ENCODE measurements at regions not wholly inside any gene's neighbourhood (a gene's known extent, or its start where the extent isn't known, plus 50 kb on each side); places are given as distances from the start of the nearest gene placed in this dataset.
"Not testable (repeated sequence)": the region's sequence is repeated elsewhere in the genome, so short reads cannot be mapped to it uniquely, and the experiment has no call there.

GRCh38 chr4:10281996-10282395 is 165.4 kb upstream of the WDR1 start:
- no peak for DNase-seq
- intact Hi-C loops (cut with DNase I), result no loop called here

DNA sequence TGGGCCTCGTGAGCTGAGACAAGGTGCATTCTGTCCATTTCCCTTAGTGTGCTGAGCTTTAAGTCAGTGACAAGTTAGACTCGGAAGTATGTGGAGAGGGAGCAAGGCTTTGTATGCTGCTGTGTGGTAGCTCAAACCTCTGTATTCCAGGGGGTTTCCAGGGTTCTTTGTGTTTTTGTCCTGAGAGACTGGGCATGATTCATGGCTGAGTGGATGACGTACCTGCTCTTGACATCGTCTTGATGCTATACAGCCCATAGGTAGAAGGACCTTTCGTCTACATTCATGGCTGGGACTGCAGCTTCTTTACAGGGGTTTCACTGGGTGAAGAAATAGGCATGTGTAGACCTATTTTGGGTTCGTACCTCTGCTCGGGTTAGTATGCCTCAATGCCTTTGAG is 162.7 kb upstream of the WDR1 start:
- DNase-seq, result no peak
- intact Hi-C loops (cut with DNase I), result no loop called here

DNA sequence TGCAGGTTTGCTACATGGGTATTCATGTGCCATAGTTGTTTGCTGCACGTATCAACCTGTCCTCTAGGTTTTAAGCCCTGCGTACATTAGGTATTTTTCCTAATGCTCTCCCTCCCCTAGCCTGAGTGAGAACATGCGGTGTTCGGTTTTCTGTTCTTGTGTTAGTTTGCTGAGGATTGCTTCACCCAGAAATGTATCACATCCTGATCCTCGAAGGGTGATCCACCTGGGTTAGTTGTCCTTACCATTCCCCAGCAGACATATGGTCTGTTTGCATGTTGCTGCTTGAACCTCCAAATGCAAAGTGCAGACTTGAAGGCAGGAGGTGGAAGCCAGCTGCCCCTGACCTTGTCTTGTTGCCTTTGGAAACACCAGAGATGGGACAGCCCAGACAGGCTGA is 161.5 kb upstream of the WDR1 start:
- intact Hi-C loops (cut with DNase I), result no loop called here
- no peak for DNase-seq

- intact Hi-C loops (cut with DNase I), result no loop called here
- no peak for DNase-seq
Measured at GRCh38 chr4:10276152-10276551, 159.6 kb upstream of the WDR1 start.

DNA sequence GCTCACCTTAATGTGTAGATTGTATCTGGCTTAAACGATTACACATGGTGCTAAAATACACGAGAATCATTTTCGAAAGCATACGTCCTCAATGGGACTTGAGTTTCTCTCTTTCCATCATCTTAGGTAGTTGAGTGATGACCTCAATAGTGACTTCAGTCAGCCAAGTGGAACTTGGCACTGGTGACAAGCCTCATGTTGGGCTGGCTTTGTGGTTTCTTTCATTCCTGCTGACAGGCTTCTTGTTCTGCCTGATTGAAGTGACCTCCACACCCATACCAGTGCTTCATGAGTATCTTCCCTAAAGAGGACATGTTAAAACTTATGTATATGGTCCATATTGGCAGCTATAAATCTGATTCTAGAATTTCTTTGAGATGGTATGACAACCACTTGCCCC is 159.1 kb upstream of the WDR1 start:
- intact Hi-C loops (cut with DNase I), result no loop called here
- DNase-seq, result no peak

DNA sequence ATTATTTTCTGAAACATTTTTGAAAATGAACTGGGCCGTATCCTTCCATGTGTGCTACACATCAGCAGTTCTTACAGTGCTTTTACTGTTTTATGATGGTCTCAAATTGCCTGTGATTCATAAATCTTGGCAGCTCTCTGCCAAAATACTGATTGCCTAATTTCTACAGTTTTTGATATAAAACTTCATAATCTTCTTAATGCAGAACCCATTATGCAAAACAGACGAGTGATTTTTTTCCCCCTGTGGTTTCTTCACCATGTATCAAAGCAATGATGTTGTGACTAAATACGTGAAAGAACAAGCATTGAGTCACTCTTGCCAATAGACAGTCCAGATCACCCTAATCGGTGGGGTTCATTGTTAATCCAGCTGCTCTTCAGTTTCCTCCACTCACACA is 156.4 kb upstream of the WDR1 start:
- intact Hi-C loops (cut with DNase I), result no loop called here
- no peak for DNase-seq

- peak in 1 of 10 donors; percentile 69 for DNase-seq
- intact Hi-C loops (cut with DNase I), result no loop called here
Measured at GRCh38 chr4:10272511-10272910, 155.9 kb upstream of the WDR1 start.

DNA sequence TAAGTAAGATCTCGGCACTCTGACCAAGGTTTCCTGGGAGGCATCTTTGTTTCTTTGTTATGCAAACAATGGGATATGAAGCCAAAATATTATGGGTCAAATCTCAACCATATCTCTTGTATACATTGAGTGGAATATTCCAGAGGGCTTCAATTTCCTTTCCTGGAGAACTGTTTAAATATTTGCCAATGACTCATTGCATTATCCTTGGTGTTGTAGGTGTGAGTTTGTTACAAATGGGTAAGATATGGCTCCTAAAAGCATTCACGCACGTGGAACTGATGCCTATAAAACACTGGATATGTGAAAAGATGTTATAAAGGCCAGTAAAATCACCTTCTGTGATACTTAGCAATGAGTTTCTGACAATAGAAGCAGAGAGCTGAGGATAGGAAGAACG is 150.5 kb upstream of the WDR1 start:
- intact Hi-C loops (cut with DNase I), result no loop called here
- no peak for DNase-seq

DNA sequence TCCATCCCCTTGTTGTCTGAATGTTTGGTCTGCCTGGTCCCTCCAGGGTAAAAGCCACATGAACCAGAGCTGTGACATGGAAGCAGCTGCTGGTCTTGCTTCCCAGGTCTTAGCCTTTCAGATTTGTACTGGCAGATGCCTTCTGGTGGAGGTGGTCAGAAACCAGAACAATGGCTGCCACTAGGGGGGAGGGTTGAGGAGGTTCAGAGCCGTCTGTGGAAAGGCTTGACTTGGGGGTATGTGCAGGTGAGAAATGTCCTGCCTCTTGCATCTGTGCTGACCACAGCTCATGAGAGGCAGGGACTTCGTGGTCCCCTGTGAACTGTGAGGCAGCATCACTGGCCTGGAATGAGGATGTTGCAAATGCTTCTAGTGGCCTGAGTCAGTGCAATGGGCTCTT is 144.2 kb upstream of the WDR1 start:
- DNase-seq, result no peak
- intact Hi-C loops (cut with DNase I), result no loop called here

- DNase-seq, result no peak
- intact Hi-C loops (cut with DNase I), result no loop called here
Measured at GRCh38 chr4:10259976-10260375, 143.4 kb upstream of the WDR1 start.

DNA sequence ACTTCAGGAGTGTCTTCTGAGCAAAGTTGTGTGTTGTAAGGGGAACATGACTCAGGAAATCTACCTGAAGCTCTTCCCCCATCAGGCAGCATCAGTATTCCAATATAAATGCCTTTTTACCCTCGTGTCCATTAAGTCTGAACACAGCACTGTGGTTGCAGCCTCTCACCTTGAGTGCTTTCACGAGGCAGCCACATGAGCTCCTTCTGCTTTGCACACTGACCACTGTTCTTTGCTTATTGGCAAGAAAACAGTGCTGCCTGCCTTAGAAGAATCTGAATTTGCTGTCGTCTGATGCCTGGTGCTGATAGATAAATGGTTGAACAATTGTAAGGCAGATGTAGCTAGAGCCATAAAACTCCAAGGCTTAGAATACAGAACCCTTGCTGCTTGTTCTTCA is 139.6 kb upstream of the WDR1 start:
- no peak for DNase-seq
- intact Hi-C loops (cut with DNase I), result no loop called here

- no peak for DNase-seq
- intact Hi-C loops (cut with DNase I), result no loop called here
Measured at GRCh38 chr4:10253765-10254164, 137.2 kb upstream of the WDR1 start.

GRCh38 chr4:10245751-10246150 is 129.2 kb upstream of the WDR1 start:
- intact Hi-C loops (cut with DNase I), result no loop called here
- DNase-seq, result no peak

DNA sequence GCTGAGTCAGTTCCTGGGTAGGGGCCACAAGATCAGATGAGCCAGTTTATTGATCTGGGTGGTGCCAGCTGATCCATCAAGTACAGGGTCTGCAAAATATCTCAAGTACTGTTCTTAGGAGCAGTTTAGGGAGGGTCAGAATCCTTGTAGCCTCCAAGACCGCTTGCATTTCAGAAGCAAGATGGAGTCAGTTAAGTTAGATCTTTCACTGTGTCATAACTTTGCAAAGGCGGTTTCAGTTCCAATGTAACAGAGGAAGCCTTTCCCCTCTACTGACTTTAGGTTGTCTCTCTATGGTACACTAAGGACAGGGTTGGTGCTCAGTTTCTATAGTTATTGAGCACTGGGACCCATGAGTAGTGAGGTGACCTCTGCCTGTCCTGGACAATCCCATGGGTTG is 127.3 kb upstream of the WDR1 start:
- intact Hi-C loops (cut with DNase I), result no loop called here
- DNase-seq, result no peak

DNA sequence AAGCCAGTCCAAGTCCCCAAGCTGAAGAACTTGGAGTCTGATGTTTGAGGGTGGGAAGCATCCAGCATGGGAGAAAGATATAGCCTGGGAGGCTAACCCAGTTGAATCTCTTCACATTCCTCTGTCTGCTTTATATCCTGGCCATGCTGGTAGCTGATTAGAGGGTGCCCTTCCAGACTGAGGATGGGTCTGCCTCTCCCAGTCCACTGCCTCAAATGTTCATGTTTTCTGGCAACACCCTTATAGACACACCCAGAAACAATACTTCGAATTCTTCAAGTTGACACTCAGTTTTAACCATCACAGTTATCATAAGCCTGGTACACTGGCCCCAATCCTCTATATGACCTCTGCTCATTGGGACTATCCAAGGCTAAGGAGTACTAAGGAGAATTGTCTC is 124.1 kb upstream of the WDR1 start:
- no peak for DNase-seq
- intact Hi-C loops (cut with DNase I), result no loop called here

GRCh38 chr4:10239982-10240654 is 123.5 kb upstream of the WDR1 start:
- intact Hi-C loops (cut with DNase I), result no loop called here
- DNase-seq, result no peak

- no peak for DNase-seq
Measured at GRCh38 chr4:10237131-10237530, 120.5 kb upstream of the WDR1 start.

DNA sequence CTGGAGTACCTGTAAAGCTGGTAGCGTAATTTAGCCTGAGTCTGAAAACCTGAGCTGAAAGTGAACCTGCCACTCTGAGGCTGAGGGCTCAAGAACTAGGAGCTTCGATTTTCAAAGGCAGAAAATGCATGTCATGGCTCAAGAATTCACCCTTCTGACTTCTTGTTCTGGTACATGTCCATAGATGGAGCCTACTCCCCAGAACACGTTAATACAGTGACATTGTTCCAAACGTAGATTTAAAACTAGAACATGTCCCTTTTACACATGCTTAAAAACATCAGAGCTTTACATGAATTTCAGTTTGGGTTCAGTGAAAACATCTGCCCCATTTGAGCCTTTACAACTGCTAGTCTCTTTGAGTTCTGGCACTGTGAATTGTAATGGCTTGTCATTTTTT is 115.5 kb upstream of the WDR1 start:
- DNase-seq, result no peak
- intact Hi-C loops (cut with DNase I), result no loop called here

More at GRCh38 chr4:10237131-10237530, 120.5 kb upstream of the WDR1 start:
- intact Hi-C loops (cut with DNase I), result no loop called here

- DNase-seq, result no peak
- intact Hi-C loops (cut with DNase I), result no loop called here
Measured at GRCh38 chr4:10226756-10227155, 110.2 kb upstream of the WDR1 start.

GRCh38 chr4:10225096-10225495 is 108.5 kb upstream of the WDR1 start:
- no peak for DNase-seq
- intact Hi-C loops (cut with DNase I), result no loop called here

DNA sequence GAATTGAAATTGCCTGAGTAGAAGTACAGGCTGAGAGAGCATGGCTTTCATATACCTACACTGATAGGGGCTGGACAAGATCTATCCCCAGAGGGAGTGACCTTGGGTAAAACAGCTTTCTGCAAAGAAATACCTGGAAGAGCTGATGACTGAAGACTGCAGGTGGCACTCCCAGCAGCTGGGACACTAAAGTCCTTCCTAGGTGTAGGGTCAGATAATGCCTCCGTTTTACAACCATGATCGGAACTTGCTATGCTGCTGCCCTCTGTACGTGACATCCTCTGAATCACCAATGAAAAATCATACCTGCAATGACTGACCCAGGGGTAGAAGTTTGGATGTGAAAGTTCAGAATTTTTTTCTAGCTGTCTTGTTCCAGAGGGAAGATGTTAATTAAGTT is 107.2 kb upstream of the WDR1 start:
- no peak for DNase-seq
- intact Hi-C loops (cut with DNase I), result no loop called here

DNA sequence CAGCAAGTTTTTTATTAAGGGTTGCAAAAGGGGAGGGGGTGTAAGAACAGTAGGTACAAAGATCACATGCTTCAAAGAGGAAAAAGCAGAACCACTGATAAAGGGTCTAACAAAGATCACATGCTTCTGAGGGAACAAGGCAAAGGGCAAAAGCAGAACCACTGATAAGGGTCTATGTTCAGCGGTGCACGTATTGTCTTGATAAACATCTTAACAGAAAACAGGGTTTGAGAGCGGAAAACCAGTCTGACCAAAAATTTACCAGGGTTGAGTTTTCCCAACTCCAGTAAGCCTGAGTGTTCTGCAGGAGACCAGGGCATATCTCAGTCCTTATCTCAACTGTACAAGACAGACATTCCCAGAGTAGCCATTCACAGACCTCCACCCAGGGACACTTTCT is 96.9 kb upstream of the WDR1 start:
- intact Hi-C loops (cut with DNase I); DNase-seq: not testable (repeated sequence)

DNA sequence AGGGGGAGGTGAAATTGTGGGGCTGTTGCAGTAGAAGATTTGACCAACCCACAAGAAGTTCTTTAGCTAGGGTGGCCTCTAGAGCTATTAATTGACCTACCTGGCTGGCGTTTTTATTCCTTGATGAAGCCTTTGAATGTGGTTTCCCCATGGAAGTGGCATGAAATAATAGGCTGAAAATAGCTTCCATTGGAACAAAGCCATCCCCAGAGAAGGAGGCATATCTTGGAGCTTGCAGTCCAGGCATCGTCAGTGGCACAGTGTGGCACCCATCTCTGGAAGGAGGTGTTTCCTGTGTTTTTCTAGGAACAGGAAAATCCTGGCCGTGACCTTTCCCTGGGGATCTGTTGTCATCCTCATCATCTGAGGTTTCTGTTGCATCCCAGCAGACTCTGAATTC is 96.3 kb upstream of the WDR1 start:
- intact Hi-C loops (cut with DNase I), result no loop called here
- DNase-seq, result no peak
